ENCODE measurements at regions not wholly inside any gene's neighbourhood (a gene's known extent, or its start where the extent isn't known, plus 50 kb on each side); places are given as distances from the start of the nearest gene placed in this dataset.

DNA sequence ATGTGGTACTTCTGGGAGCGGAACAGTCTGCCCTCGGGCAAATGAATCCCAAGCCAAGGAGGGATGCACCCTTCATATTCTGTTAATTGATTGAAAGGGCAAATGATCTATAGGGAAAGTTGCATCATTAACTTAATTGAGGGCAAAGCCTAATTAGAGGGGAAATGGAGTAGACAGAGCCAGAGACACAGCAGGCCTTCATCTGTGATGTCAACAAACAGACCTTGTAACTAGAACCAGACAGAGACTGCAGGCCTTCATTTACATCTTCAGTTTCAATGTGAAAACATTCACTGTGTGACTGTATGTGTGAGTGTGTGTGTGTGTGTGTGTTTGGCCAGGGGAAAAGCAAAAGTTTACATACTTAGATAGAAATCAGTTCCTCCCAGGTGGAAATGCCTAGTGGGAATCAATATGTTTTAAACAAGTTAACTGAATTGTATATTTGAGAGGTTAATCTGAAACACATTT, 126.4 kb downstream of the SPRY2 start:
- no peak overlapping the region for H4K5ac ChIP-seq (ENCODE audit: insufficient read length, low read depth, low read length)
- no peaks in the 10 kb centered on the region for H3K9me3 ChIP-seq (ENCODE audit: control insufficient read depth, low read depth, low read length)
- H3K79me1 ChIP-seq (ENCODE audit: insufficient read depth, low read depth, low read length, poor library complexity, severe bottlenecking), result no peaks in the 10 kb centered on the region
- H3K27me3 ChIP-seq (ENCODE audit: insufficient read depth, low read length), result no peaks in the 10 kb centered on the region
- H2AK5ac ChIP-seq (ENCODE audit: insufficient read length, low read length), result no peak overlapping the region
- H3K18ac ChIP-seq (ENCODE audit: insufficient read length, low read depth, low read length), result no peak overlapping the region
- H3K79me2 ChIP-seq (ENCODE audit: insufficient read depth, low read length), result no peaks in the 10 kb centered on the region
- H2BK20ac ChIP-seq (ENCODE audit: low read depth, low read length, poor library complexity, severe bottlenecking), result no peak overlapping the region
- H3K9me3 Mint-ChIP-seq, result peaks cover 0 to 2% of the 10 kb centered on the region in 2 experiments; a peak in 1 of 5 replicates
- no peak overlapping the region for H3K23ac ChIP-seq (ENCODE audit: insufficient read length, low read depth, low read length)
- H4K8ac ChIP-seq (replicated peaks; ENCODE audit: insufficient read length, low read depth, low read length), result no peak overlapping the region
- H3K23me2 ChIP-seq (ENCODE audit: insufficient read length, low read depth, low read length, poor library complexity, severe bottlenecking), result no peaks in the 10 kb centered on the region
- no peak overlapping the region for H3K4ac ChIP-seq (ENCODE audit: low read depth, low read length)
- H2BK15ac ChIP-seq (ENCODE audit: low read depth, low read length), result no peak overlapping the region
- no peak overlapping the region for H3T11ph ChIP-seq (ENCODE audit: low read length)
- H2AFZ ChIP-seq (ENCODE audit: low read length), result no peak overlapping the region
- H4K20me1 ChIP-seq (ENCODE audit: control insufficient read depth, insufficient read depth, insufficient read length), result no peaks in the 10 kb centered on the region
- WGBS (ENCODE audit: extremely low coverage, insufficient read length, low lambda C conversion rate), result no CpG with 5 or more reads among the region's 2 CpGs
- DNase-seq, result no peak
- no peak overlapping the region for H3K27ac ChIP-seq (ENCODE audit: insufficient read length, low read depth, low read length)
- no peaks in the 10 kb centered on the region for H3K27me3 Mint-ChIP-seq (ENCODE audit: low read depth)
- H3K4me2 ChIP-seq (ENCODE audit: insufficient read depth, insufficient read length, low read length), result no peak overlapping the region
- peaks cover 17 to 20% of the 10 kb centered on the region in 2 experiments for H3K4me1 Mint-ChIP-seq
- no peak overlapping the region for H3K9ac ChIP-seq (ENCODE audit: extremely low read depth, insufficient read length, low read length)
- H2BK120ac ChIP-seq (ENCODE audit: low read depth, low read length, poor library complexity, severe bottlenecking), result no peak overlapping the region
- no peak overlapping the region for H4K91ac ChIP-seq (ENCODE audit: insufficient read length, low read depth, low read length)
- peaks cover 4% of the 10 kb centered on the region; the same call in 1 of the 2 replicates for H3K4me1 ChIP-seq (ENCODE audit: insufficient read depth, low read length)
- no peak overlapping the region for H2BK5ac ChIP-seq (ENCODE audit: insufficient read length, low read length)
- no peak overlapping the region for H3K56ac ChIP-seq (ENCODE audit: insufficient read length, low read depth, low read length)
- no peak overlapping the region; a peak in 1 of 5 replicates for H3K4me3 Mint-ChIP-seq
- no peak overlapping the region for H3K14ac ChIP-seq (ENCODE audit: insufficient read depth, low read length)
- H3K27ac Mint-ChIP-seq, result peak overlapping the region; percentile 72 to 95 (median 86)
- no peak overlapping the region for H2BK12ac ChIP-seq (ENCODE audit: insufficient read length, low read depth, low read length)
- H3K36me3 Mint-ChIP-seq (ENCODE audit: insufficient read depth in 1 of 3, low read depth in 3 of 3), result peaks cover 0 to 4% (median 0%) of the 10 kb centered on the region in 3 experiments; a peak in 1 of 7 replicates
- TF ChIP-seq, protein P1, sequence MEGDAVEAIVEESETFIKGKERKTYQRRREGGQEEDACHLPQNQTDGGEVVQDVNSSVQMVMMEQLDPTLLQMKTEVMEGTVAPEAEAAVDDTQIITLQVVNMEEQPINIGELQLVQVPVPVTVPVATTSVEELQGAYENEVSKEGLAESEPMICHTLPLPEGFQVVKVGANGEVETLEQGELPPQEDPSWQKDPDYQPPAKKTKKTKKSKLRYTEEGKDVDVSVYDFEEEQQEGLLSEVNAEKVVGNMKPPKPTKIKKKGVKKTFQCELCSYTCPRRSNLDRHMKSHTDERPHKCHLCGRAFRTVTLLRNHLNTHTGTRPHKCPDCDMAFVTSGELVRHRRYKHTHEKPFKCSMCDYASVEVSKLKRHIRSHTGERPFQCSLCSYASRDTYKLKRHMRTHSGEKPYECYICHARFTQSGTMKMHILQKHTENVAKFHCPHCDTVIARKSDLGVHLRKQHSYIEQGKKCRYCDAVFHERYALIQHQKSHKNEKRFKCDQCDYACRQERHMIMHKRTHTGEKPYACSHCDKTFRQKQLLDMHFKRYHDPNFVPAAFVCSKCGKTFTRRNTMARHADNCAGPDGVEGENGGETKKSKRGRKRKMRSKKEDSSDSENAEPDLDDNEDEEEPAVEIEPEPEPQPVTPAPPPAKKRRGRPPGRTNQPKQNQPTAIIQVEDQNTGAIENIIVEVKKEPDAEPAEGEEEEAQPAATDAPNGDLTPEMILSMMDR (conservative IDR thresholded peaks at IDR 0.05), result no peak
